ENCODE measurements at regions not wholly inside any gene's neighbourhood (a gene's known extent, or its start where the extent isn't known, plus 50 kb on each side); places are given as distances from the start of the nearest gene placed in this dataset.
"Not testable (repeated sequence)": the region's sequence is repeated elsewhere in the genome, so short reads cannot be mapped to it uniquely, and the experiment has no call there.

GRCh38 chr3:105274958-105275357 lies 91.8 kb upstream of the ALCAM start:
- TF ChIP-seq POLR2A (IDR thresholded peaks at IDR 0.05; ENCODE audit: low read length) (no peak), GATA1 (IDR thresholded peaks at IDR 0.05; ENCODE audit: low read depth, low read length) (no peak)
- DNase-seq = no peak

- TF ChIP-seq POLR2A (IDR thresholded peaks at IDR 0.05; ENCODE audit: low read length) = no peak
- no peak for TF ChIP-seq GATA1 (IDR thresholded peaks at IDR 0.05; ENCODE audit: low read depth, low read length)
- DNase-seq = no peak
These were observed 89.1 kb upstream of the ALCAM start for GRCh38 chr3:105277656-105278055.

GRCh38 chr3:105278688-105279087 lies 88.0 kb upstream of the ALCAM start:
- TF ChIP-seq GATA1 (IDR thresholded peaks at IDR 0.05; ENCODE audit: low read depth, low read length) (no peak), POLR2A (IDR thresholded peaks at IDR 0.05; ENCODE audit: low read length) (no peak)
- no peak for DNase-seq

GRCh38 chr3:105281989-105282388 lies 84.7 kb upstream of the ALCAM start:
- no peak for DNase-seq
- no peak for TF ChIP-seq POLR2A (IDR thresholded peaks at IDR 0.05; ENCODE audit: low read length)
- no peak for TF ChIP-seq GATA1 (IDR thresholded peaks at IDR 0.05; ENCODE audit: low read depth, low read length)

GRCh38 chr3:105284876-105285275 lies 81.8 kb upstream of the ALCAM start:
- TF ChIP-seq GATA1 (IDR thresholded peaks at IDR 0.05; ENCODE audit: low read depth, low read length) (no peak), POLR2A (IDR thresholded peaks at IDR 0.05; ENCODE audit: low read length) (no peak)
- no peak for DNase-seq

GRCh38 chr3:105285653-105286241 lies 81.0 kb upstream of the ALCAM start:
- no peak for DNase-seq
- TF ChIP-seq GATA1 (IDR thresholded peaks at IDR 0.05; ENCODE audit: low read depth, low read length) (no peak), POLR2A (IDR thresholded peaks at IDR 0.05; ENCODE audit: low read length) (no peak)

- DNase-seq = no peak
- TF ChIP-seq POLR2A (IDR thresholded peaks at IDR 0.05; ENCODE audit: low read length) (no peak), GATA1 (IDR thresholded peaks at IDR 0.05; ENCODE audit: low read depth, low read length) (no peak)
These were observed 73.3 kb upstream of the ALCAM start for GRCh38 chr3:105293441-105293840.

- DNase-seq = not testable (repeated sequence)
These were observed 70.4 kb upstream of the ALCAM start for GRCh38 chr3:105296182-105296822.

GRCh38 chr3:105304487-105304886 lies 62.2 kb upstream of the ALCAM start:
- no peak for TF ChIP-seq GATA1 (IDR thresholded peaks at IDR 0.05; ENCODE audit: low read depth, low read length)
- no peak for TF ChIP-seq POLR2A (IDR thresholded peaks at IDR 0.05; ENCODE audit: low read length)
- DNase-seq = no peak

GRCh38 chr3:105315144-105315543 lies 51.6 kb upstream of the ALCAM start:
- DNase-seq = no peak
- TF ChIP-seq GATA1 (IDR thresholded peaks at IDR 0.05; ENCODE audit: low read depth, low read length) (no peak), POLR2A (IDR thresholded peaks at IDR 0.05; ENCODE audit: low read length) (no peak)

- no peak for DNase-seq
- TF ChIP-seq POLR2A (IDR thresholded peaks at IDR 0.05; ENCODE audit: low read length) (no peak), GATA1 (IDR thresholded peaks at IDR 0.05; ENCODE audit: low read depth, low read length) (no peak)
These were observed 50.9 kb upstream of the ALCAM start for GRCh38 chr3:105315815-105316214.

GRCh38 chr3:105316331-105316730 lies 50.4 kb upstream of the ALCAM start:
- no peak for TF ChIP-seq GATA1 (IDR thresholded peaks at IDR 0.05; ENCODE audit: low read depth, low read length)
- no peak for TF ChIP-seq POLR2A (IDR thresholded peaks at IDR 0.05; ENCODE audit: low read length)
- DNase-seq = no peak
